ENCODE measurements at regions not wholly inside any gene's neighbourhood (a gene's known extent, or its start where the extent isn't known, plus 50 kb on each side); places are given as distances from the start of the nearest gene placed in this dataset.

DNA sequence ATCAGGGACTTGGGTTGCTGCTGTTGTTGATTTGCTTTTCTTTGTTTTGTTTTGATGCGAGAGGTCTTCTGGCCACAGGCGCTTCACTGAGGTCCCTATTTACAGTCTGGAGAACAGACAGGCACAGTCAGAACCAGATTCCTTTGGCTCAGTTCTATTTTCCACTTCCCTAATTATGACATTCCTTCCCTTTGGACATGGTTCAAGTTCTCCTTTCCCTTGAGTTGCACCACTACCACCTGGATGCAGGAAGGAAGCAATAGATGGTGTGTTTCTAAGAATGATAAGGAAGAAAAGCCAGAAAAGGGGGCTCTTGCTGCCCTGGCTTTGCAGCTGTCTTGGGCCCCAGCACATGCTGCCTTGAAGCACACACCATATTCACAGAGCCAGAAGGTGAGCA is 160.6 kb downstream of the MAF start:
- Histone ChIP-seq H4K5ac (ENCODE audit: low read depth, low read length) (no peak overlapping the region), H3K79me1 (ENCODE audit: low read depth in 1 of 2, low read length in 2 of 2) (no peaks in the 10 kb centered on the region), H3K56ac (ENCODE audit: extremely low read depth, insufficient read depth, low read length) (no peak overlapping the region), H3K4me3 (ENCODE audit: insufficient read depth, low read depth, low read length) (no peak overlapping the region), H4K20me1 (ENCODE audit: insufficient read depth, low read length) (no peaks in the 10 kb centered on the region), H3K14ac (replicated peaks; ENCODE audit: low read depth, low read length) (no peak overlapping the region), H3K18ac (ENCODE audit: low read depth, low read length) (no peak overlapping the region), H3K27me3 (ENCODE audit: control insufficient read depth, insufficient read depth, low read length) (no peaks in the 10 kb centered on the region), H3K23ac (ENCODE audit: low read depth, low read length) (no peak overlapping the region), H2BK5ac (ENCODE audit: low read depth, low read length, poor library complexity, severe bottlenecking) (no peak overlapping the region), H2AFZ (replicated peaks; ENCODE audit: low read length, poor library complexity) (no peak overlapping the region), H3K4ac (ENCODE audit: low read depth, low read length) (no peak overlapping the region), H2BK120ac (ENCODE audit: low read depth, low read length) (no peak overlapping the region), H4K8ac (ENCODE audit: low read depth in 2 of 2, low read length in 2 of 2) (no peak overlapping the region), H2BK20ac (ENCODE audit: low read depth, low read length) (no peak overlapping the region), H3K27ac (ENCODE audit: insufficient read depth, low read length) (no peak overlapping the region), H3K4me2 (ENCODE audit: low read depth, low read length) (no peak overlapping the region), H3K9ac (ENCODE audit: low read depth, low read length) (no peak overlapping the region), H3K9me1 (ENCODE audit: insufficient read depth, low read length) (no peaks in the 10 kb centered on the region), H3K9me3 (ENCODE audit: control insufficient read depth, insufficient read depth, low read length) (peaks cover 33% of the 10 kb centered on the region), H2AK5ac (ENCODE audit: low read depth, low read length) (no peak overlapping the region), H4K91ac (ENCODE audit: insufficient read depth, low read depth, low read length) (no peak overlapping the region), H2BK15ac (ENCODE audit: low read depth, low read length) (no peak overlapping the region), H3K4me1 (ENCODE audit: control insufficient read depth, insufficient read depth, low read length) (no peaks in the 10 kb centered on the region), H2AK9ac (replicated peaks; ENCODE audit: low read depth, low read length, poor library complexity) (no peak overlapping the region), H3K36me3 (ENCODE audit: control insufficient read depth, insufficient read depth, low read length) (no peaks in the 10 kb centered on the region)
- BruUV-seq (replicated peaks) = no TSS peak
- no peak for TF ChIP-seq CEBPB (IDR thresholded peaks at IDR 0.05; ENCODE audit: low read depth, low read length)
- TF ChIP-seq MXI1 (IDR thresholded peaks at IDR 0.05; ENCODE audit: borderline replicate concordance, low read depth, low read length) = no peak
- in situ Hi-C loops (cut with MboI; ENCODE audit: low sequenced_read_pairs) (no loop called here), intact Hi-C loops (cut with micrococcal nuclease) (no loop called here), dilution Hi-C loops (cut with HindIII; ENCODE audit: low sequenced_read_pairs, unreplicated experiment) (no loop called here)
- CTCF ChIA-PET = no interaction called here
- WGBS, 2 experiments (ENCODE audit: extremely low coverage in 2 of 2, insufficient read length in 1 of 2) = no CpG with 5 or more reads among the region's 2 CpGs
- DNase-seq (no peak), ATAC-seq (ENCODE audit: low read depth) (no peak)
- POLR2A ChIA-PET (ENCODE audit: unreplicated experiment) = no interaction called here
